ENCODE measurements at regions not wholly inside any gene's neighbourhood (a gene's known extent, or its start where the extent isn't known, plus 50 kb on each side); places are given as distances from the start of the nearest gene placed in this dataset.

GRCh38 chr3:67290438-67290837, 292.3 kb downstream of the KBTBD8 start:
- DNase-seq = no peak

DNA sequence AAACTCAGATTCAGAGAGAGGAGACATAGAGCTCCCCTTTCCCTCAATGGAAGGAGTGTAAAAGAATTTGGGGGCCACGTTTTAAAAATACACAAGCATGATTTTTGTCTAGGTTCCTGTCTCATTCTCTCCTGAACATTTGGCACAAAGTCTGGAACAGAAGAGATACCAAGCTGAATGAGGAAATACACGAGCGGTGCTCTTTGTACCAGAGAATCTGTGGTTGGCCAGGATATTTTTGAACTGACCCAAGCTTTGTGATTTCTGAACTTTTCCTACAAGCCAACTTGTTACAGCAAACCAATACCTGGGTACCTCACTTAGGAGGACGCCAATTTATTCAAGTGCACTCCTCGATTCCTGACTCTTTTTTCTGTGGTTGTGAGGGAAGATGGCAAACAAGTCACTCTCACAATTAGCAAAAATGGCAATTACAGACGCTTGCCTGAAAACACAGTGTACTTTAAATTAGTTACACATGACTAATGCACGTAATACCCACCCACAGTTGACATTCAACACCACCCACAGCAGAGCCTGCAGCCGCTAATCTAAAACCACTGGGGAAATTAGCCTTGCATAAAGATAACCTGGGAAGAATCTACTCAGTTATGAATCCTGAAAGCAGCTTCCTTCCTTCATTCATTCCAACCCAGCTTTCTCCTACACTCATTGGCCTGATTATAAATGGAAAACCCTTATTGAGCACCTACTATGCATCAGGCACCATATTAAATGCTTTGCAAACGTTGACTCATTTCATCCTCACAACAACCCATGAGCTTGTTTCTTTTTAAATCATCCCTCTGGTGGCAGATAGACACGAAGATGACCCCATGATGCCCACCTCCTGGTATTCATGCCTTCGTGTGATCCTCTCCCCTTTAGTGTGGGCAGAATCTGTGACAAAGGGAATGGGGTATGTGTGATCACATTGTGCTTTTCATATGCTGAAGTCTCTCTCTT, 293.5 kb downstream of the KBTBD8 start:
- no peak for DNase-seq

GRCh38 chr3:67292356-67293121, 294.4 kb downstream of the KBTBD8 start:
- no peak for DNase-seq

DNA sequence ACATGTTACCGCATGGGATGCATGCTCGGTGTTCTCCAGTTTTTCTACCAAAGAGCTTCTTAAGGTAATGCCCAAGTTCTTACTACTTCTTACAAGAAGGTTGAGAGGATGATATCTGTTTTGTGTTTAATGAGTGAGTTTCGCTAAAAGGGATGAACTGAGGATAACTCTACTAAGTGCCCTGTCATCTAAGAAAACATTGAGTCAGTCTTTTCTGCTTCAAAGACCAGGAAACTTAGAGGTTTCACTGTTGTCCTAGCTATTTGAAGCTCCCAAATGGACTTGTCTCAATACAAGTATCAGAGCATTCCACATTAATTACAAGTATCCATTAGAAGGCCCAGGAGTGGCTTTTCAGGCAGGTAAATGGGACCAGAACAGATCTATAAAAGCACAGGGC, 296.2 kb downstream of the KBTBD8 start:
- DNase-seq = no peak

- DNase-seq = no peak
Measured at GRCh38 chr3:67296039-67296892, 298.2 kb downstream of the KBTBD8 start.

GRCh38 chr3:67297715-67298475, 299.8 kb downstream of the KBTBD8 start:
- no peak for DNase-seq

DNA sequence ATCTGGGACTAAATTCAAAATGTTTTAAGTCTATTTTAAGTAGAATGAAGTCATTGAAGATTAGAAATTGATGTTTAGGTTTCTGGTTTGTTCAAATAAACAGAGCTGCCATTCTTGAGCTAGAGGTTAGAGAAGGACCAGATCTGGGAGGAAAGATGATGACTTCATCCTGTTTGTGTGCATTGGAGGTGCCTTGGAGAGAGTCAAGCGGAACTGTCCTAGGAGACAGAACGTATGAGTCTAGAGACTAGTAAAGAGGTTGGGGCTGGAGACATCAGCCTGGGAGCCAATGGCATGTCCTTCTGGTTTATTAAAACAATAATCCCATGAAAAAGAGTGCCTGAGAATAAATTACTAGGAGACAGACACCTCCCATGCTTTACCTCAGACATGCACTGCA, 303.4 kb downstream of the KBTBD8 start:
- DNase-seq = no peak

- no peak for DNase-seq
Measured at GRCh38 chr3:67302489-67302888, 304.4 kb downstream of the KBTBD8 start.

DNA sequence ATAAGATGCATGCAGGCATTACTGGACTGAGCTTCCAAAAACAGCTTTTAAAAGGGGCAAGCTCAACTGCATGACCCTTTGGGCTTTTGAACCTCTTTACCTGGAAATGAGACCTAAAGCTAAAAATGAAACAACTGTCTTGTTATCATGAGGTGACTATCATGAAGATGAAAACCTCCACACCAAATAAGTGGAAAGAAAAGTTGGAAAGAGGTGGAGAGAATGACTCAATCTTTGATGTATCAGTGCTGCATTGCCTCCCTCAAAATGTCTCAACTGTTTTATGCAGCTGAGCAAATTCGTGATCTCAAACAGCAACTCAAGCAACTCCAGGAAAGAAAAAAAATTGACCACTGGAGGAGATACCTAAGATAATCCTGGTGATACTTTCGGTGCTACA, 307.1 kb downstream of the KBTBD8 start:
- DNase-seq = no peak

DNA sequence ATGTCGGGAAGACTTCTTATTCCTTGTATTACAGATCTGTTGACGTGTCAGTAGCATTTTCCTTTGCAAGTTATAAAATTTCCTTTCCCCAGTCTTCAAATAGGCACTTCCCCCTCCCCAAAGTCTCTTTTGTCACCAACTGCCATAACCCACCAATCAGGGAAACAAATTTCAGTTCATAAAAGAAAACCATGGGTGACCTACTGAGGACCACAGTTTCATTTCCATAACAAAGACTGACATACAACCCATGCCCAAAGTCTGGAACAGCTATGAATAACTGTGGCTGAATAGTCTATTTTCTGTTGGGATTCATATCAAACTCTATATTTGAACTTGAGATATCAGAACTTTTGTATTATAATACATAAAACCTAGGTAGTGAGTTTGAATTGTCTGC, 307.8 kb downstream of the KBTBD8 start:
- no peak for DNase-seq

- no peak for DNase-seq
Measured at GRCh38 chr3:67311440-67311839, 313.3 kb downstream of the KBTBD8 start.

DNA sequence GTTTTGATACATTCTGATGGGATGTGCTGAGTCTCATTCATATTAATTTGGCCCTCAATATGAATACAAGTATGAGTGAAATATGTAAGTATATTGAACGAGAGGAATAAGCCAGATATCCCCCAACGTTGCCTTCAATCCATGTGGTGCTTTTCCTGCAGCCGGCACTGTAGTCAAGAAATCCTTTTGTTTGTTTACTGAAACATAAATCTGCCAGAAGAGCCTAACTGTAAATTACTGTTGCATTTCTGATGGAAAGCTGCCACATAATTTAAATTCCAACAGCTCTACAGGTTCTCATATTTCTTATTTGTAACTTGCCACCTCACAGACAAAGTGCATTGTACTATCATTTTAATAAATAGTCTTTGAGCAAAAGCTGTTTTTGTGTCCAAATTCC, 314.0 kb downstream of the KBTBD8 start:
- no peak for DNase-seq

DNA sequence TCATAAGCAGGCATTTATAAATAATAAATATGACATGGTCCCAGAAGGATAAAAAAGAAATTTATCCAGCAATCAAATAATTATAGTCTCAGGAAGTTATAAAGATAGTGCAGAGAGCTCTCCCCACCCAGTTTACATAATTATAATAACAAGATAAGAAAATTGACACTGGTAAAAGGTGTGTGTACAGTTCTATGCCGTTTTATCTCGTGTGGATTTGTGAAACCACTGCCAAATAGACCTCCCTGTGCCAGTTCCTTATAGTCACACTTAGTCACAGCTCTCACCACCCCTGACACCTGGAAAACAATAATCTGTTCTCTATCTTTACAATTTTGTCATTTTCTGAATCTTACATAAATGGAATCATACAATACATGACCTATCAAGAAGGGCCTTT, 320.1 kb downstream of the KBTBD8 start:
- DNase-seq = no peak

- DNase-seq = no peak
Measured at GRCh38 chr3:67324554-67324953, 326.4 kb downstream of the KBTBD8 start.
